ENCODE measurements at regions not wholly inside any gene's neighbourhood (a gene's known extent, or its start where the extent isn't known, plus 50 kb on each side); places are given as distances from the start of the nearest gene placed in this dataset.

DNA sequence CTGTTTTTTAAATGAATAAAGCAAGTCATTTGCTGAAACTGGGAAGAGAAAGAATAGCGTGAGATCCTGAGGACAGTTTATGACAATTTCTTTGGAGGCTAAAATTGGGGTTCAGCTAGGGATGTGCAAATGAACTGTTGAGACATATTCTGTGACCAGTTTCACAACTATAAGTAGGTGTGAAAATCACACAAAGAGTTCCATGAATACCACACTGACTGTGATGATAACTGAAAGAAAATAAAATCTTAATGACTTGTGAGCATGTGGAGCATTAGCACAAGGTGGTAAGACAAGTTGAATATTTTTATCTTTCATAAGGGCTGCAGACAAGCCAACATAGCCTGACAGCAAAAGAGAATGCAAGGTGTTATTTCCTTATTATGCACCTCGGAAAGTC is 61.1 kb upstream of the PDGFD start:
- TF ChIP-seq, protein P1, sequence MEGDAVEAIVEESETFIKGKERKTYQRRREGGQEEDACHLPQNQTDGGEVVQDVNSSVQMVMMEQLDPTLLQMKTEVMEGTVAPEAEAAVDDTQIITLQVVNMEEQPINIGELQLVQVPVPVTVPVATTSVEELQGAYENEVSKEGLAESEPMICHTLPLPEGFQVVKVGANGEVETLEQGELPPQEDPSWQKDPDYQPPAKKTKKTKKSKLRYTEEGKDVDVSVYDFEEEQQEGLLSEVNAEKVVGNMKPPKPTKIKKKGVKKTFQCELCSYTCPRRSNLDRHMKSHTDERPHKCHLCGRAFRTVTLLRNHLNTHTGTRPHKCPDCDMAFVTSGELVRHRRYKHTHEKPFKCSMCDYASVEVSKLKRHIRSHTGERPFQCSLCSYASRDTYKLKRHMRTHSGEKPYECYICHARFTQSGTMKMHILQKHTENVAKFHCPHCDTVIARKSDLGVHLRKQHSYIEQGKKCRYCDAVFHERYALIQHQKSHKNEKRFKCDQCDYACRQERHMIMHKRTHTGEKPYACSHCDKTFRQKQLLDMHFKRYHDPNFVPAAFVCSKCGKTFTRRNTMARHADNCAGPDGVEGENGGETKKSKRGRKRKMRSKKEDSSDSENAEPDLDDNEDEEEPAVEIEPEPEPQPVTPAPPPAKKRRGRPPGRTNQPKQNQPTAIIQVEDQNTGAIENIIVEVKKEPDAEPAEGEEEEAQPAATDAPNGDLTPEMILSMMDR (IDR thresholded peaks at IDR 0.05), result no peak
- TF ChIP-seq POLR2A (IDR thresholded peaks at IDR 0.05), result no peak
